ENCODE measurements at regions not wholly inside any gene's neighbourhood (a gene's known extent, or its start where the extent isn't known, plus 50 kb on each side); places are given as distances from the start of the nearest gene placed in this dataset.

GRCh38 chrX:150100261-150100660 is 162.0 kb upstream of the EOLA2 start:
- TF ChIP-seq CTCF (IDR thresholded peaks at IDR 0.05) (no peak), POLR2A (IDR thresholded peaks at IDR 0.05) (no peak), POLR2AphosphoS5 (IDR thresholded peaks at IDR 0.05) (no peak)
